Effector CD4-positive, alpha-beta T cell (primary cell): ENCODE measurements at regions not wholly inside any gene's neighbourhood (a gene's known extent, or its start where the extent isn't known, plus 50 kb on each side); places are given as distances from the start of the nearest gene placed in this dataset.
A peak's percentile ranks its signal among the peaks of the same experiment; 100 is the strongest.

Experiments used
- DNase-seq: peaks from one replicate; pipeline ENCODE4 v3.0.0-alpha.2; 2020

DNA sequence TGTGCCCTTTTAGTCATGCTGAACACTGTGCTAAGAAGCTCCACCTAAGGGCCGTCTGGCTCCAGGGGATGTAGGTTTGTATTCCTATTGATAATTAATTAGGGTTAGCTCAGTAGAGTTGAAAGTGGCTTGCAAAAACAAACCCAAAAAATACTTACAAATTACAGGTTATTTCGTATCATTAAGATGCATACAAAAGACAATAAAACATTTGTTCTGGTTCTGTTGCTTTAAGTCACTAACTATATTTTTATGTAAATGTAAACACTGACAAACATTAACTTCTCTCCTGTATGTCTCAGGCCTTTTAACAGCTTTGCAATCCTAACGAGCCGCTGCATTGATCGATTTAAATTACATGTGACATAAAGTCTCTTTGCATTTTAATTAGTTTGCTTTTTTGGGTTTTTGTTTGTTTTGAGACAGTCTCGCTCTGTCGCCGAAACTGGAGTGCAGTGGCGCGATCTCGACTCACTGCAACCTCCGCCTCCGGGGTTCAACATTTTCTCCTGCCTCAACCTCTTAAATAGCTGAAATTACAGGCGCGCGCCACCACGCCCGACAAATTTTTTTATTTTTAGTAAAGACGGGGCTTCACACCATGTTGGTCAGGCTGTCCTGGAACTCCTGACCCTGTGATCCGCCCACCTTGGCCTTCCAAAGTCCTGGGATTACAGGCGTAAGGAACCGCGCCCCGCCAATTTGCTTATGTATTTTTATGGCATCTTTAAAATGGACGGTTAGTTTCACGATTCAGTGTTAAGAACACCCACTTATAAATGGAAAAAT is 110.9 kb downstream of the HFE start:
- DNase-seq = no peak

DNA sequence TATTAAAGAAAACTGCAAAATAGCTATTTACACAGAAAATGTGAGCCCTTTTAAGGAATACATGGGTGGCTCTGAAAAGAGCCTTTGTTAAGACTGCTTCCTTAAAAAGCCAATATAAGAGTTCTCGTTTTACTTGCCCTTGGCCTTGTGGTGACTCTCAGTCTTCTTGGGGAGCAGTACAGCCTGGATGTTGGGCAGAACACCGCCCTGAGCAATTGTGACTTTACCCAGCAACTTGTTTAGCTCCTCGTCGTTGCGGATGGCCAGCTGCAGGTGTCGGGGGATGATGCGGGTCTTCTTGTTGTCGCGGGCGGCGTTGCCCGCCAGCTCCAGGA is 111.5 kb downstream of the HFE start:
- no peak for DNase-seq

DNA sequence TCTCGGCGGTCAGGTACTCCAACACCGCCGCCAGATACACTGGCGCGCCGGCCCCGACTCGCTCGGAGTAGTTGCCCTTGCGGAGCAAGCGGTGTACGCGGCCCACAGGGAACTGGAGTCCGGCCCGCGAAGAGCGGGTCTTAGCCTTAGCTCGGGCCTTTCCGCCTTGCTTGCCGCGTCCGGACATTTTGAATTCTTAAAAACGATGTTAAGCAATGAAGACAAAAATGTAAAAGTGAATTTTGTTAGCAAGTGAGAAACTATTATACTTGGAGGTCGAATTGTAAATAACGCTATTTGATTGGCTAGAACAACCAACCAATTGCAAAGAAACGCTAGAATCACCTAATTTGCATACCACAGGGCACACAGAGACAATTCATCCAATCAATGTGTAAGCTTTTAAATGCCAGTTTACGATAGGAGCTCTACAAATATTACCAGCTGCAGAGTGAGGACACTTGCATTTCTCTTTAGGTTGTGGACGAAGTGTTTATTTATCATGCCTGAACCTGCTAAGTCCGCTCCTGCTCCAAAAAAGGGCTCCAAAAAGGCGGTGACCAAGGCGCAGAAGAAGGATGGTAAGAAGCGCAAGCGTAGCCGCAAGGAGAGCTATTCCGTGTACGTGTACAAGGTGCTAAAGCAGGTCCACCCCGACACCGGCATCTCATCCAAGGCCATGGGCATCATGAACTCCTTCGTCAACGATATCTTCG is 112.0 kb downstream of the HFE start:
- peak; percentile 51 for DNase-seq

DNA sequence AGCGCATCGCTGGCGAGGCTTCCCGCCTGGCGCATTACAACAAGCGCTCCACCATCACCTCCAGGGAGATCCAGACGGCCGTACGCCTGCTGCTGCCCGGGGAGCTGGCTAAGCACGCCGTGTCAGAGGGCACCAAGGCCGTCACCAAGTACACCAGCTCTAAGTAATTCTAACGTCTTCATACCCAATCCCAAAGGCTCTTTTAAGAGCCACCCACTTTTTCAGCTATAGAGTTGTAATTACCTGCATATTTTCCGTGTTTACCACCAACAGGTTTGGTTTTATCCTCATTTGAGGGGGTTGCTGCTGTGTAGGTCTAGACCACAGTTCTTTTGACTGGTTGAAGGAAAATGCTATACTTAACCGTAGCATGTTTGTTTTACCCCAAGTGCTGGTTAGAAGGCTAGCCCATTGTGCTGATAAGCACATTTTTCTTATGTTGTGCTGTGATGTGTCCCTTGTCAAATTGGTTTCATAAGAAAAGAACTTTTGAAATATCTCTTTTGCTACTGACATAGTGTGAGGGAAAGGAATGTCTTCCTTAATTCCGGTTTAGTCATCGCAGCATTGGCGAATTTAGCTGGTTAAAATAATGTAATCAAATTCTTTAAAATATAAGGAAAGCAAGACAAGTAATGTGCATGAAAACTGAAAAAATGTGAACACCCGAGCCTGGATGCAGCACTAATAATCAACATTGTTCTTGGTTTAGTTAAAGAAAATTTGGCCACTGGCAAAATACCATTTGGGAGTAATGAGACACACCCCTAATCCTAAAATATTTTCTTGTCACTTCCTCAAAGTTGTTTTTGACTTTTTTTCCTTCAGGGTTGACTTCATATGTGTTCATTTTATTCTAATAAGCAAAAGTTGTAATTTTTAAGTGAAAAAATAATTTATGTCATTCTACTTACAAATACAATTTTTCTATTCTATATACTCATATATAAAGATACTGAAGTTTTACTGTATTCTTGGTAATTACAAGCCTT is 112.8 kb downstream of the HFE start:
- DNase-seq = no peak

DNA sequence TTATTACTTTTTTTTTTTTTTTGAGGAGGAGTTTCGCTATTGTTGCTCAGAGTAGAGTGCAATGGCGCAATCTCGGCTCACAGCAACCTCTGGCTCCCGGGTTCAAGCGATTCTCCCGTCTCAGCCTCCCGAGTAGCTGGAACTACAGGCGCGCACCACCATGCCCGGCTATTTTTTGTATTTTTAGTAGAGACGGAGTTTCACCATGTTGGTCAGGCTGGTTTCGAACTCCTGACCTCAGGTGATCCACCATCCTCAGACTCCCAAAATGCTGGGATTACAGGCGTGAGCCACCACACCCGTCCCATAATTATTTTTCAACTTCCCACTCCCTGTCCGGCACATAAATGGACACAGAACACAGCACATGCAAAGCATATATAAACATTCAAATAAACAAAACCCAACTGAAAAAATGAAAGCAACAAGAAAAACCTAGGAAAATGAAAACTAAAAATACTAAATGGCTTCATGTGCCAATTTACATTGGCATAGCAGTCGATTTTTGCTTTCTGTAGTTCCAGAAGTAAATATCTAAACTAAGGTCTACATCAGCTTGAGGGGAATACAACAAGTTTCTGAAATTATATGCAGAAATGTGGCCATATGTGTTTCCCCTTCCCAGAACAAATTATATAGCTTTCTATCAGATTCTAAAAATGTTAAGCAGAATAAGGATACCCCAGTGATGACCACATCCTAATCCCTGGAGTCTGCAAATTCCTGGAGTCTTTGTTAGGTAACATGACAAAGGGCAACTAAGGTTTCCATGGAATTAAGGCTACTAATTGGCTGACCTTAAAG is 113.9 kb downstream of the HFE start:
- no peak for DNase-seq

DNA sequence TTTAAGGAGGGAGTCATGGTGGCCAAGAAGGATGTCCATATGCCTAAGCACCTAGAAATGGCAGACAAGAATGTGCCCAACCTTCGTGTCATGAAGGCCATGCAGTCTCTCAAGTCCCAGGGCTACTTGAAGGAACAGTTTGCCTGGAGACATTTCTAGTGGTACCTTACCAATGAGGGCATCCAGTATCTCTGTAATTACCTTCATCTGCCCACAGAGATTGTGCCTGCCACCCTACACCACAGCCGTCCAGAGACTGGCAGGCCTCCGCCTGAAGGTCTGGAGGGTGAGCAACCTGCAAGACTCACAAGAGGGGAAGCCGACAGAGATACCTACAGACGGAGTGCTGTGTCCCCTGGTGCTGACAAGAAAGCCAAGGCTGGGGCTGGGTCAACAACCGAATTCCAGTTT is 115.0 kb downstream of the HFE start:
- DNase-seq = no peak

DNA sequence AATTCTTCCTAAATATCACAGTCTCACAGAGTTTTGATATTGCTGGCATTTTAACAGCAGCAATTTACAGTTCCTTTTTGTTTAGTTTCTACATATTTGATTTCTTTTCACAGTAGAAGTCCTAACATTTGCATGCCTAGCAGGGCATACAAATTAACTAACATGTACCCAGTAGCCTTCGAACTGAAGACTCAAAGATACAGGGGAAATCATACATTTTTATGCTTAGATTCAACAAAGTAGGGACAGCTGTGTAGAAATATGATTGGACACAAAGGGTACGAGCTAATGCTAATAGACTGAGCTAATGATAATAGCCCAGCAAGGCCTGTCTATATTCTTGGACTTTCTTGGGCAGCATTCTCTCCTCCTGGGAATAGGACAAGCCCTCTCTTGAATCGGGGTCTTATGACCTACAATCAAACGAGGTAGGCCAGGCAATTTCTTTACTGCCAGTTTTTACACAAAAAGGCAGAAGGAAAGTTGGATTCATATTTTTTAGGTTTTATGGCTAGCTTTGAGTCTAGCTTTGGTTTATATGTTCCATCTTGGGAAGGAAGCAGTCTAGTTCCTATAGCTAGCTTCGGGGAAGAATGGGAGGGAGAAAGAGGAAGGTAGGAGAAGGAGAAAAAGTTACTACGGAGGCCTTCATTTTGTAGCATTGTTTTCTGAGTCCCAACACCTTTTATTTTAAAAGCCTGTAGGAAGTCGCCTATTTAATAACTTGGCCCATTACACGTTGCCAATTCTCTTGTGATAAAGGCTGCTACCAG is 115.8 kb downstream of the HFE start:
- DNase-seq = no peak

DNA sequence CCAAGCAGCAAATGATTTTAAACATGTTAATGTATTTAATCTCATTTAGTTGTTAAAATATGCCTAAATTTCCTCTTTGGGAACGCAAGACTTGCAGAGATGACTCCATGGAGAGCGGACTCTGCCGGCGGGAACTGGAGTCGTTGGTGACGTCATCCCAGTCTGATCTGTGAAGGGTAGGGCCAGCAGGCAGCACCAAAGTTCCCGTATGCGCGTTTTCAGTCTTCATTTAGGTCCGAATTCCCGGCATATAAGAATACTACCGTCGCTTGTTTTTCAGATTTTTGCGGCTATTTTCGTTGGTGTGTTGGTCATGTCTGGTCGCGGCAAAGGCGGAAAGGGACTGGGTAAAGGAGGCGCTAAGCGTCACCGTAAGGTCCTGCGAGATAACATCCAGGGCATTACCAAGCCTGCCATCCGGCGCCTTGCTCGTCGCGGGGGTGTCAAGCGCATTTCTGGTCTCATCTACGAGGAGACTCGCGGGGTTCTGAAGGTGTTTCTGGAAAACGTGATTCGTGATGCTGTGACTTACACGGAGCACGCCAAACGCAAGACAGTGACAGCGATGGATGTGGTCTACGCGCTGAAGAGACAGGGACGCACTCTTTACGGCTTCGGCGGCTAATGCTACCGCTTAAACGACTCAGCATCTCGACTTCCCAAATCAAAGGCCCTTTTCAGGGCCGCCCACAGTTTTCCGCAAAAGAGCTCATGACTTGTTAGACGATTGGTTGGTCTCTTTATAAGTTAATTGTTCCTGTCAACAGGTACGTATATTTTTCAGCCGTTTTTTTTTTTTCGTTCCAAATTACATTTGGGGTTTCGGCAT is 117.3 kb downstream of the HFE start:
- DNase-seq = peak; percentile 78

DNA sequence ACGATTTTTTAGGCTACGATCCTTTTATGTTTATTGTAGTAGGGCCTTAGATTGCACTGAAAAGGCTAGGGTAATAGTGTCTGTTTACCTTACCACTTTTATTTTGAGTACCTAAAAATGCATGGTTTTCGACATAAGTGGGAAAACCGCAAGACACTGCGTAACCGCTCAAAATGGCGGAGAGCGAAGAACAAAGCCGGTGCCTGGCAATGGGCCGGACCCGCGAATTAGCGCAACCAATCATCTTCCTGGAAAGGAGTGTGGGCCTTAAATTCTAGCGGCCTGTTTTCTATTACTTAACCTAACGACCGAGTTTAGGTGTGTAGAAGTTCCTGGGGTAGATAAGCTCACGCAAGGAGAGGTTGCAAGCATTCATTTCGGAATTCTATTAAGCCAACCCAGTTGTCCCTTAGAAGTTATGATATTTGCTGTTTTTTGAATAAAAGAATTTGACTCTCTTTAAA is 118.0 kb downstream of the HFE start:
- DNase-seq = peak; percentile 71

DNA sequence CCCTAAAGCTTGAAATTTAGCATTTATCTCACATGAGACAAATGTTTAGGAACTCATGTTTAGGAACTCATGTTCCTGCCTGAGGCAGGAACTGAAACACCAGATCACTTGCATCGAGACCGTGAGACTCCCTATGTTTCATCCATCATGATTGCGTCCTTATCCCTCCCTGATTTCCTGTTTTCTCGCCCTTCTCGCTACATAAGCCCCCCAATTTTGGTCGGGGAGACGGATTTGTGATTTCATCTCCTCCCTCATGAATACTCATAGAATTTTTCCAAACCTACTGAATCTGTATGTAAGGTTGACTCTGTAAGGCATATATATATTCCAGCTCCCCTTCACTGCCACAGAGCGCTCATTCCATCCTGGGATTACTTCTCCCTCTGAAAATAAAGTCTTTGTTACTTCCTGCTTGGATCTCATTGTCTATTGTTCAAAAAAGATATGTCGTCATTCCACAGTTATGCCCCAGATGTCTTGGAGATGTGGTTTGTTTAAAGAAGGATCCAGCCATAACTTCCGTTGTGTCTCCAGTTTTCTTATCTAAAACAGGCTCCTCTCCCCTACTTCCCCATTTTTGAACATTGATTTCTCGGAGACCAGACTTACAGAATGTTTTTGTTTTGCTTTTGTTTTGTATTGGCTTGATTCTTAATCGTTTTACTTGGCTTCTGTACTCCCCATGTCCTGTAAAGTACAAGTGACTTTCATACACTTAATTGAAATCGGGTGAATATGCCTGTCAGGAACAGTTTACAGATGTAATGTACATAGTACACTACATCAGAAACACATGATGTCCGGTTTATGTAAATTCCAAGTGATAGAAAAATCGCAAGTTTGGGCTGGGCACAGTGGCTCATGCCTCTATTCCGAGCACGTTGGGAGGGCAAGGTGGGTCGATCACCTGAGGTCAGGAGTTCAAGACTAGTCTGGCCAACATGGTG is 118.7 kb downstream of the HFE start:
- no peak for DNase-seq

DNA sequence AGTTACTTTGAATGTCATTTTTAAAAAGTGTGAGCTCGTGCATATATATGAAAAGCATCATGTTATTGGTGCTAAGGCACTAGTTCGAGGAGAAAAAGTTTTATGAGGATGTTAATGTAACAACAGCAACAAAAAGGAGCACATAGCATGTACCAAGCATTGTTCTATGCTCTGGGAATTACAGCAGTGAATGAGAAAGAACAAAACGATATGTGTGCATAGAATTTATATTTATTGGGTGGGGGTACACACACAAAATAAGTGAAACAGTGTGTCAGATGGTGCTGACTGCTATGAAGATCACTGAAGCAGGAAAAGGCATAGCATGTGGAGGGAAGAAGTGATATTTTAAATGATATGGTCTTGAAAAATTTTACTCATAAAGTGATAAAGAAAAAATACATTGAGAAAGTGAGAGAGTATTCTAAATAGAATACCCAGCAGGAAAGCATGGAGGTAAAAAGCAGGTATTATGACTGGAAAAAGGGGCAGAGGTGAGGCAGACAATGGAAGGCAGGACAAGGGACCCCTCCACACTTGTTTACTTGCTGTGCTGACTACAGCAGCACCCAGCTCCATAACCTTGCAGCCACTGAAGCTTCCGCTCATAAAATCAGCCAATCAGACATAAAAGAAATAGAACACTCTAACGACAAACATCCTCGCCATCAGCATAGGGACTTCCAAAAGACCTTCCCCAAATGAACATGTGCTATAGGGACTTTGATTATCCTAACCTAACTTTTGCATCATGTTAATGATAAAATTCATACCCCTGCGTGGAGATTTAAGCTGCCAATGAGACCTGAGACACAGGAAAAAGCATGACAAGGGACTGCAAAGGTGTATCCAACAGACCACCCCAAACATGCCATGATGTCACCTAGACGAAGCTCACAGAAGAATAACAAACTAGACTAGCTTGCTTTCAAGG is 119.9 kb downstream of the HFE start:
- DNase-seq = no peak

DNA sequence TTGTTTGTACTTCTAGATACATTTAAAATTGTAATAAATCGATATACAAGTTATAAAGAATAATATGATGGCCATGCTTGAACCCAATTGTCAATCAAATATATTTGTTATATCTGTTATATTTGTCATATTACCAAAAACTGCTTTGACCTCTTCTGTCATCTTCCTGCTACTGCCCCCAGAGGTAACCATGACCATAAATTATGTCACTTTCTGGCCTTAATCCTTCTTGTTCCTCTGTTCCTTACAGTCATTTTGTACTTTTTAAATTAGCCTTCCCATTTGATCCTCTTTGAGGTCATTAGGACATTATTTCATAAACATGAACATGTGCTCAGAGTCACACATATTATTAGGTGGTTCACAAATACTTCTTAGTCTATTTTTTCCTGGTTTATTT is 124.7 kb downstream of the HFE start:
- DNase-seq = no peak

DNA sequence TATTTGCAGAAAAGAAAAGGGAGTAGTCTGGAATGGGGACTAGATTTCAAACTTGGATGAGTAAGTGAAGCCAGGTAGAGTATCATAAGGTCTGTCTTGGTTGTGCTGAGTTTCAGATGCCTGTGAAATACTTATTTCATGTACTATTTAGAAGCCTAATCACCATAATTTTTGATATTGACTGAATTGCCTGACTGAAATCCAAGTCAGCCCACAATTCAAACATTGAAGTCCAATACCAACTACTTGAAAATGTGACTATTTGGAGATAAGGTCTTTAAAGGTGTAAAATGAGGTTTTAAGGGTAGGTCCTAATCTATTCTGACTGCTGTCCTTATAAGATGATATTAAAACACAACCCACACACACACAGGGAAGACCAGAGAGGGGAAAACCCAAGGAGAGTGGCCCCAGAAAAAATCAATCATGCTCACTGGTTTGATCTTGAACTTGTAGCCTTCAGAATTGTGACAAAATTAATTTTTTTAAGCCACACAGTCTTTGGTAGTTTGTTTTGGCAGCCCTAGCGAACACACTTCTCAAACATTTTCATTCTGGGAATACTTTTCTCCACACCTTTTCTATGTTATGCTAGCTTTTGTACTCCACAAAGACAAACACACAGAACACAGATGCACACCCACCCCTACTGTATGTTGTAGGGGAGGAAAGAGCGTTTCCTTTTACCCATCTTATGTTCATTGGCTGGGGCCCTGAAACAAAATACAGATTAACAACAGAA is 126.3 kb downstream of the HFE start:
- DNase-seq = no peak

DNA sequence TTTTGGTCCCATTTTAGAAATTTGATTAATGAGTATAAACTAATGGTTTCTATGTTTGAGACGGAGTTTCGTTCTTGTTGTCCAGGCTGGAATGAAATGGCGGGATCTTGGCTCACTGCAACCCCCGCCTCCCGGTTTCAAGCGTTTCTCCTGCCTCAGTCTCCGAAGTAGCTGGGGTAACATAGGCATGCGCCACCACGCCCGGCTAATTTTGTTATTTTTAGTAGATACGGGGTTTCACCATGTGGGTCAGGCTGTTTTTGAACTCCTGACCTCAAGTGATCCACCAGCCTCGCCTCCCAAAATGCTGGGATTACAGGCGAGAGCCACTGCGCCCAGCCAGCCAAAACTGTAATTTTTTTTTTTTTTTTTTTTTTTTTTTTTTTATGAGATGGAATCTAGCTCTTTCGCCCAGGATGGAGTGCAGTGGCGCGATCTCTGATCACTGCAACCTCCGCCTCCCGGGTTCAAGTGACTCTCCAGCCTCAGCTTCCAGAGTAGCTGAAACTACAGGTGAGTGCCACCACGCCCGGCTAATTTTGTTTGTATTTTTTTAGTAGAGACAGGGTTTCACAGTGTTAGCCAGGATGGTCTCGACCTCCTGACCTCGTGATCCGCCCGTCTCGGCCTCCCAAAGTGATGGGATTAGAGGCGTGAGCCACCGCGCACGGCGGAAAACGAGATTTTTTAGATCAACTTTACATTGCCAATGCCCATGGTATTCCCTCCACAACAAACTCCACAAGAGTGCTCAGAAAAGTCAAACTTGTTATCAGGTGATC is 127.8 kb downstream of the HFE start:
- no peak for DNase-seq

DNA sequence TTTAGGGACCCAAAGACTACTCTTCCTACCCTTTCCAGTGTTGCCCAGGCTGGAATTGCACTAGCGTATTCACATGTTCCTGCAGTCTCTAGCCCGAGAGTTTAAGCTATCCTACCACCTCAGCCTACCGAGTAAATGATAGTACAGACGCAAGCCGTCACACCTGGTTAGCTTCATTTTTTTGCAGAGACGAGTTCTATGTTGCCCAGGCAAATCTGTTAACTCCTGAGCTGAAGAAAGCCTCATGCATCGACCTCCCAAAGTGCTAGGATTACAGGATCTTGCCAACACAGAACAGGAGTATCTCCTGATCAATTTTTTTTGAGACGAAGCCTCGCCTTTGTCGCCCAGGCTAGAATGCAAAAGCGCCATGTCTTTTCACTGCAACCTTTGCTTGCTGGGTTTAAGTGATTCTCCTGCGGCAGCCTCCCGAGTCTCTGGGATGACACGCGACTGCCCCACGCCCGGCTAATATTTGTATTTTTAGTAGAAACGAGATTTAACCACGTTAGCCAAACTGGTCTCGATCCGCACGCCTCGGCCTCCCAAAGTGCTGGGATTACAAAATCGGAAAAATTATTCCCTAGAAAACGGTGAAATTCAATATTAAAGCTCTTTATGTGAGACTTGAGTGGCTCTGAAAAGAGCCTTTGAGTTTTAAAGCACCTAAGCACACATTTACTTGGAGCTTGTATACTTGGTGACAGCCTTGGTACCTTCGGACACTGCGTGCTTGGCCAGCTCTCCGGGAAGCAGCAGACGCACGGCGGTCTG is 128.5 kb downstream of the HFE start:
- no peak for DNase-seq

DNA sequence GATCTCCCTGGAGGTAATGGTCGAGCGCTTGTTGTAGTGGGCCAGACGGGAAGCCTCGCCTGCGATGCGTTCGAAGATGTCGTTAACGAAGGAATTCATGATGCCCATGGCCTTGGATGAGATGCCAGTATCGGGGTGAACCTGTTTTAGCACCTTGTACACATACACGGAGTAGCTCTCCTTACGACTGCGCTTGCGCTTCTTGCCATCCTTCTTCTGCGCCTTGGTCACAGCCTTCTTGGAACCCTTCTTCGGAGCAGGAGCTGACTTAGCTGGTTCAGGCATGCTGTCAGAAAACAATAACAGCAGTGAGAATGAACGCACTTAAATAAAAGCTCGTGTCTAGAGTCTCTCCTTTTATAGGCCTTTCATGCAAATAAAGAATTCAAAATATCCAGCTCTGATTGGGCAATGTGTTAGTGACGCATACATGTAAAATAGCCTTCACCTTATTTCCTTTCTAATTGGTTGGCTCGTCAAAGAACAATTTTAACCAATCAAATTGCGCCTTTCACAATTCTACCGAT is 129.2 kb downstream of the HFE start:
- DNase-seq = peak; percentile 59
